Erythroblast (primary cell): ENCODE measurements at regions not wholly inside any gene's neighbourhood (a gene's known extent, or its start where the extent isn't known, plus 50 kb on each side); places are given as distances from the start of the nearest gene placed in this dataset.

Source experiments
- GATA1 ChIP-seq: IDR thresholded peaks from 2 replicates; pipeline ENCODE4 v1.6.1; 2011; ENCODE audit warnings: low read depth, mild to moderate bottlenecking, control low read depth, low read length, moderate library complexity
- POLR2A ChIP-seq: IDR thresholded peaks from 2 replicates; pipeline ENCODE4 v1.6.1; 2011; ENCODE audit warnings: mild to moderate bottlenecking, low read length

DNA sequence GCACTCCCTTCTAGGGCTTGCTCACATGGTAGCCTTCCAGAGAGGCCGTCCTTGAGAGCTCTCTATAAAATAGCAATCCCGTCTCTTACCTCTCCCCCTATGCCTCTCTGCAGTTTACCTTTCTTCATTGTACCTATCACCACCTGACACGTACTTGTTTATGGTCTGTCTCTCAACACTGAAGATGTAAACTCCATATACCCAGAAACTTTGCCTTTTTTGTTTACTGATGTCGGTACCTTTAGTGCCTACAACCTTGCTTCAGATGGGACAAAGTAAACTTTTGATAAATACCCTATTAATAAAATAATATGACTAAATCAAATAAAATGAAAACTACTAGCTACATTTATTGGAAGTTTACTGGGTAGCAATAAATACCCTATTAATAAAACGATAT, 220.6 kb downstream of the GPAM start:
- TF ChIP-seq POLR2A, result no peak
- no peak for TF ChIP-seq GATA1
